ENCODE measurements at regions not wholly inside any gene's neighbourhood (a gene's known extent, or its start where the extent isn't known, plus 50 kb on each side); places are given as distances from the start of the nearest gene placed in this dataset.
A peak's percentile ranks its signal among the peaks of the same experiment; 100 is the strongest.

- Histone ChIP-seq H3K27me3 (replicated peaks in 1 of 7) (no peaks in the 10 kb centered on the region), H3K4me1 (peaks cover 0 to 10% (median 6%) of the 10 kb centered on the region in 6 donors), H3K27ac (no peak overlapping the region), H3K9me3 (peaks cover 0 to 30% (median 13%) of the 10 kb centered on the region in 8 donors), H3K36me3 (no peaks in the 10 kb centered on the region), H3K4me3 (no peak overlapping the region)
- TF ChIP-seq POLR2AphosphoS5 (IDR thresholded peaks at IDR 0.05) (no peak), CTCF (IDR thresholded peaks at IDR 0.05 in 8 of 11, conservative IDR thresholded peaks at IDR 0.05 in 3 of 11) (no peak), POLR2A (IDR thresholded peaks at IDR 0.05) (no peak)
- intact Hi-C loops (cut with DNase I; ENCODE audit: low total_unique reads) = no loop called here
- DNase-seq = no peak
These were observed 558.9 kb upstream of the PKDCC start for GRCh38 chr2:41488888-41489287.

GRCh38 chr2:41489638-41490037, 558.2 kb upstream of the PKDCC start:
- Histone ChIP-seq H3K27ac (no peak overlapping the region), H3K36me3 (no peaks in the 10 kb centered on the region), H3K4me3 (no peak overlapping the region), H3K9me3 (peaks cover 2 to 37% (median 20%) of the 10 kb centered on the region in 8 donors), H3K4me1 (peaks cover 0 to 10% (median 6%) of the 10 kb centered on the region in 6 donors), H3K27me3 (replicated peaks in 1 of 7) (no peaks in the 10 kb centered on the region)
- intact Hi-C loops (cut with DNase I; ENCODE audit: low total_unique reads) = no loop called here
- DNase-seq = no peak
- TF ChIP-seq POLR2AphosphoS5 (IDR thresholded peaks at IDR 0.05) = no peak
- TF ChIP-seq CTCF (IDR thresholded peaks at IDR 0.05 in 8 of 11, conservative IDR thresholded peaks at IDR 0.05 in 3 of 11) = no peak
- TF ChIP-seq POLR2A (IDR thresholded peaks at IDR 0.05) = no peak

- no peak for DNase-seq
- intact Hi-C loops (cut with DNase I; ENCODE audit: low total_unique reads) = no loop called here
- H3K36me3 ChIP-seq = no peaks in the 10 kb centered on the region
- 67 to 81% (median 75%) methylated on average over 5 of the region's 5 CpGs for WGBS, 5 donors
- TF ChIP-seq CTCF (IDR thresholded peaks at IDR 0.05 in 8 of 11, conservative IDR thresholded peaks at IDR 0.05 in 3 of 11) = no peak
- H3K27ac ChIP-seq = no peak overlapping the region
- H3K9me3 ChIP-seq = peaks cover 10 to 92% (median 73%) of the 10 kb centered on the region in 8 donors
- no peaks in the 10 kb centered on the region for H3K27me3 ChIP-seq (replicated peaks in 1 of 7)
- no peaks in the 10 kb centered on the region for H3K4me1 ChIP-seq
- H3K4me3 ChIP-seq = no peak overlapping the region
These were observed 552.8 kb upstream of the PKDCC start for GRCh38 chr2:41495050-41495449.

GRCh38 chr2:41496908-41497307, 550.9 kb upstream of the PKDCC start:
- no peak for DNase-seq

More at GRCh38 chr2:41496908-41497307, 550.9 kb upstream of the PKDCC start:
- no peaks in the 10 kb centered on the region for H3K4me1 ChIP-seq
- no peak for TF ChIP-seq POLR2AphosphoS5 (IDR thresholded peaks at IDR 0.05)
- peak in 1 of 11 experiments; percentile 22 for TF ChIP-seq CTCF (IDR thresholded peaks at IDR 0.05 in 8 of 11, conservative IDR thresholded peaks at IDR 0.05 in 3 of 11)
- TF ChIP-seq POLR2A (IDR thresholded peaks at IDR 0.05) = no peak
- no peak overlapping the region for H3K27ac ChIP-seq
- H3K4me3 ChIP-seq = no peak overlapping the region
- WGBS, 5 donors = 88 to 98% (median 94%) methylated on average over 3 of the region's 3 CpGs
- no peaks in the 10 kb centered on the region for H3K27me3 ChIP-seq (replicated peaks in 1 of 7)
- H3K9me3 ChIP-seq = peaks cover 10 to 99% (median 89%) of the 10 kb centered on the region in 8 donors
- H3K36me3 ChIP-seq = no peaks in the 10 kb centered on the region
- intact Hi-C loops (cut with DNase I; ENCODE audit: low total_unique reads) = no loop called here
